SK-N-SH (cell line): ENCODE measurements at regions not wholly inside any gene's neighbourhood (a gene's known extent, or its start where the extent isn't known, plus 50 kb on each side); places are given as distances from the start of the nearest gene placed in this dataset.

Experiments
- CTCF ChIA-PET: fragments of 300-600, 350-600 bp; formaldehyde crosslinking; extraction: SDS; loops from one replicate; lab custom pipeline; 2021; lab: Yijun Ruan, JAX
- POLR2A ChIA-PET: fragments of 350-600 bp; sonication (Branson Sonifier 250); formaldehyde crosslinking; extraction: SDS; loops from one replicate; lab custom pipeline; 2020; ENCODE audit warnings: antibody characterized with exemption, inconsistent platforms; lab: Yijun Ruan, JAX
- DNase-seq: peaks from one replicate; pipeline ENCODE4 v3.0.0; 2012
- H2AFZ ChIP-seq: fragments of 200-600 bp; sonication (generic); 2 replicates; pipeline ENCODE4 v1.8.1; 2016; ENCODE audit warnings: antibody characterized with exemption, mild to moderate bottlenecking, low read depth
- H3F3A ChIP-seq: fragments of 200-600 bp; sonication (generic); replicated peaks from 2 replicates; pipeline ENCODE3; 2016; ENCODE audit warnings: antibody characterized with exemption, mild to moderate bottlenecking; ENCODE audit not compliant: insufficient read depth
- H3K27ac ChIP-seq, 2 experiments: fragments of 200-500 bp in 1 of 2; fragments of 200-600 bp in 1 of 2; sonication (Bioruptor generic) in 1 of 2; sonication (generic), shearing (Covaris generic) in 1 of 2; 2 replicates each; pipeline versions ENCODE4 v1.5.1 to v1.6.1; 2014 to 2016; ENCODE audit warnings: low read depth in 2 of 2, inconsistent platforms in 1 of 2, low read length in 1 of 2, mild to moderate bottlenecking in 1 of 2, mixed read lengths in 1 of 2
- H3K27me3 ChIP-seq: fragments of 200-600 bp; sonication (generic), shearing (Covaris generic); 2 replicates; pipeline ENCODE4 v1.6.1; 2016; ENCODE audit warnings: mixed run types; ENCODE audit not compliant: insufficient read depth
- H3K36me3 ChIP-seq, 2 experiments: fragments of 200-500 bp in 1 of 2; fragments of 200-600 bp in 1 of 2; sonication (Bioruptor generic) in 1 of 2; sonication (generic) in 1 of 2; replicated peaks in 1 of 2; 2 replicates each; pipeline versions ENCODE3 to v1.5.1; 2014 to 2016; ENCODE audit warnings: low read length in 1 of 2, mild to moderate bottlenecking in 1 of 2; ENCODE audit not compliant: insufficient read depth in 2 of 2, control insufficient read depth in 1 of 2
- H3K4me1 ChIP-seq, 2 experiments: fragments of 200-500 bp in 1 of 2; fragments of 200-600 bp in 1 of 2; sonication (Bioruptor generic) in 1 of 2; sonication (generic), shearing (Covaris generic) in 1 of 2; 2 replicates each; pipeline versions ENCODE4 v1.5.1 to v1.6.1; 2014 to 2016; ENCODE audit warnings: low read depth in 1 of 2, low read length in 1 of 2, mixed run types in 1 of 2; ENCODE audit not compliant: insufficient read depth in 2 of 2, control insufficient read depth in 1 of 2
- H3K4me2 ChIP-seq: fragments of 200-600 bp; sonication (generic), shearing (Covaris generic); 2 replicates; pipeline ENCODE4 v1.6.1; 2017; ENCODE audit warnings: mixed run types
- H3K4me3 ChIP-seq, 2 experiments: fragments of 200-500 bp in 1 of 2; fragments of 200-600 bp in 1 of 2; sonication (Bioruptor generic) in 1 of 2; sonication (generic), shearing (Covaris generic) in 1 of 2; 2 replicates each; pipeline versions ENCODE4 v1.5.1 to v1.8.1; 2014 to 2016; ENCODE audit warnings: low read depth in 2 of 2, inconsistent platforms in 1 of 2, low read length in 1 of 2, mild to moderate bottlenecking in 1 of 2, mixed read lengths in 1 of 2, moderate library complexity in 1 of 2
- H3K79me2 ChIP-seq: fragments of 200-600 bp; sonication (generic); 2 replicates; pipeline ENCODE4 v1.8.1; 2017; ENCODE audit warnings: mild to moderate bottlenecking; ENCODE audit not compliant: insufficient read depth
- H3K9ac ChIP-seq: fragments of 200-600 bp; sonication (generic); 2 replicates; pipeline ENCODE4 v1.6.1; 2017; ENCODE audit warnings: mixed run types
- H3K9me2 ChIP-seq: fragments of 200-600 bp; sonication (generic); 2 replicates; pipeline ENCODE4 v1.6.1; 2017; ENCODE audit warnings: mixed run types
- H3K9me3 ChIP-seq: fragments of 200-600 bp; sonication (generic); 2 replicates; pipeline ENCODE4 v1.6.1; 2017; ENCODE audit warnings: mixed run types, mild to moderate bottlenecking, moderate library complexity
- H4K20me1 ChIP-seq: fragments of 200-600 bp; sonication (generic); 2 replicates; pipeline ENCODE4 v1.6.1; 2017; ENCODE audit warnings: mild to moderate bottlenecking, mixed run types; ENCODE audit not compliant: insufficient read depth
- CHD2 ChIP-seq: fragments of 150-350 bp; IDR thresholded peaks from 2 replicates; pipeline ENCODE4 v1.6.1; 2018; ENCODE audit warnings: low read length; ENCODE audit not compliant: partially characterized antibody
- ELF1 ChIP-seq: IDR thresholded peaks from 2 replicates; pipeline ENCODE4 v1.4.0; 2012
- EZH2phosphoT487 ChIP-seq: fragments of 200-600 bp; sonication (generic); IDR thresholded peaks from 2 replicates; pipeline ENCODE4 v1.6.1; 2017; ENCODE audit warnings: low read depth, mixed run types, mild to moderate bottlenecking, antibody characterized with exemption, moderate library complexity, borderline replicate concordance
- FOSL2 ChIP-seq: IDR thresholded peaks from 2 replicates; pipeline ENCODE4 v1.4.0; 2012; ENCODE audit warnings: low read depth, mild to moderate bottlenecking, moderate library complexity, borderline replicate concordance
- FOXM1 ChIP-seq: IDR thresholded peaks from 2 replicates; pipeline ENCODE4 v1.4.0; 2012; ENCODE audit warnings: low read depth, mild to moderate bottlenecking
- GATA2 ChIP-seq: sonication (generic); formaldehyde crosslinking; IDR thresholded peaks from 2 replicates; pipeline ENCODE4 v1.5.0; 2020; ENCODE audit warnings: mild to moderate bottlenecking, missing genetic modification reagents
- MXI1 ChIP-seq: IDR thresholded peaks from 2 replicates; pipeline ENCODE4 v1.6.1; 2012; ENCODE audit warnings: mild to moderate bottlenecking, low read depth, low read length, improper control_type of control experiment
- NRF1 ChIP-seq: IDR thresholded peaks from 2 replicates; pipeline ENCODE4 v1.6.1; 2012; ENCODE audit warnings: low read depth, mild to moderate bottlenecking, low read length
- PBX3 ChIP-seq: IDR thresholded peaks from 2 replicates; pipeline ENCODE4; 2012
- RFX5 ChIP-seq: IDR thresholded peaks from 2 replicates; pipeline ENCODE4 v1.6.1; 2012; ENCODE audit warnings: mild to moderate bottlenecking, improper control_type of control experiment, low read length
- RXRA ChIP-seq: IDR thresholded peaks from 2 replicates; pipeline ENCODE4 v1.4.0; 2012; ENCODE audit warnings: low read depth, mild to moderate bottlenecking, borderline replicate concordance
- SIN3A ChIP-seq: IDR thresholded peaks from 2 replicates; pipeline ENCODE4 v1.6.1; 2012; ENCODE audit warnings: low read depth, mild to moderate bottlenecking, low read length, moderate library complexity, borderline replicate concordance
- TCF12 ChIP-seq: IDR thresholded peaks from 2 replicates; pipeline ENCODE4 v1.4.0; 2012
- TEAD4 ChIP-seq: IDR thresholded peaks from 2 replicates; pipeline ENCODE4 v1.4.0; 2012; ENCODE audit warnings: mild to moderate bottlenecking, borderline replicate concordance; ENCODE audit not compliant: insufficient read depth
- USF2 ChIP-seq: fragments of 150-350 bp; IDR thresholded peaks from 2 replicates; pipeline ENCODE4 v1.6.1; 2017; ENCODE audit warnings: antibody characterized with exemption, low read length, low read depth, borderline replicate concordance
- YY1 ChIP-seq: IDR thresholded peaks from 2 replicates; pipeline ENCODE4 v1.4.0; 2012; ENCODE audit warnings: low read depth, mild to moderate bottlenecking
- WGBS: methylation state at CpG from one replicate; pipeline ENCODE4 v1.1.6; 2017; ENCODE audit warnings: low lambda C conversion rate; 5-methylcytosine and 5-hydroxymethylcytosine counted together
- TF ChIP-seq, protein P1 (sequence below): fragments of 200-600 bp; sonication (generic); IDR thresholded peaks from 2 replicates; pipeline ENCODE4 v1.6.1; 2017; ENCODE audit warnings: antibody characterized with exemption, mild to moderate bottlenecking, moderate library complexity
- TF ChIP-seq, protein P2 (sequence below): IDR thresholded peaks from 2 replicates; pipeline ENCODE4 v1.4.0; 2012; ENCODE audit warnings: low read depth

DNA sequence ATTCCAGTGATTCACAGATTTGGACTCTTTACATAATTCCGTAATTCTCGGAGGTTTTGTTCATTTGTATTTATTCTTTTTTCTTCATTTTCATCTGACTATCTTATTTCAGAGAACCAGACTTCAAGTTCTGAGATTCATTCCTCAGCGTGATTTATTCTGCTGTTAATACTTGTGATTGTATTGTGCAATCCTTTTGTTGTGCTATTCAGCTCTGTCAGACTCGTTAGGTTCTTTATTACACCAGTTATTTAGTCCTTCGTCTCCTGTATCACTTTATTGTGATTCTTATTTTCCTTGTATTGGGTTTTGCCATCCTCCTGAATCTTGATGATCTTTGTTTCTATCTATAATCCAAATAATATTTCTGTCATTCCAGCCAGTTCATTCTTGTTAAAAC is 529.3 kb upstream of the LRRTM4 start:
- H3K9ac ChIP-seq = no peak overlapping the region
- CTCF ChIA-PET = interaction anchor here (0.7 kb wide), 1 partner anchor 682 kb away, joined by 3 read pairs; no protein-coding TSS in a partner anchor
- H3K4me1 ChIP-seq = no peaks in the 10 kb centered on the region
- 31% methylated on average over 5 of the region's 5 CpGs for WGBS
- H3K4me2 ChIP-seq = no peak overlapping the region
- H3K36me3 ChIP-seq = no peaks in the 10 kb centered on the region
- no peaks in the 10 kb centered on the region; the same call in 1 of the 2 replicates for H3K9me3 ChIP-seq
- TF ChIP-seq SIN3A = no peak
- no peak for TF ChIP-seq TCF12
- TF ChIP-seq NRF1 = no peak
- no peak for TF ChIP-seq YY1
- TF ChIP-seq RFX5 = no peak
- TF ChIP-seq, protein P1, sequence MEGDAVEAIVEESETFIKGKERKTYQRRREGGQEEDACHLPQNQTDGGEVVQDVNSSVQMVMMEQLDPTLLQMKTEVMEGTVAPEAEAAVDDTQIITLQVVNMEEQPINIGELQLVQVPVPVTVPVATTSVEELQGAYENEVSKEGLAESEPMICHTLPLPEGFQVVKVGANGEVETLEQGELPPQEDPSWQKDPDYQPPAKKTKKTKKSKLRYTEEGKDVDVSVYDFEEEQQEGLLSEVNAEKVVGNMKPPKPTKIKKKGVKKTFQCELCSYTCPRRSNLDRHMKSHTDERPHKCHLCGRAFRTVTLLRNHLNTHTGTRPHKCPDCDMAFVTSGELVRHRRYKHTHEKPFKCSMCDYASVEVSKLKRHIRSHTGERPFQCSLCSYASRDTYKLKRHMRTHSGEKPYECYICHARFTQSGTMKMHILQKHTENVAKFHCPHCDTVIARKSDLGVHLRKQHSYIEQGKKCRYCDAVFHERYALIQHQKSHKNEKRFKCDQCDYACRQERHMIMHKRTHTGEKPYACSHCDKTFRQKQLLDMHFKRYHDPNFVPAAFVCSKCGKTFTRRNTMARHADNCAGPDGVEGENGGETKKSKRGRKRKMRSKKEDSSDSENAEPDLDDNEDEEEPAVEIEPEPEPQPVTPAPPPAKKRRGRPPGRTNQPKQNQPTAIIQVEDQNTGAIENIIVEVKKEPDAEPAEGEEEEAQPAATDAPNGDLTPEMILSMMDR = no peak
- no peak for TF ChIP-seq CHD2
- TF ChIP-seq RXRA = no peak
- no peak for TF ChIP-seq ELF1
- no peak for TF ChIP-seq PBX3
- TF ChIP-seq, all 33 proteins: peak for 0
- no peaks in the 10 kb centered on the region for H4K20me1 ChIP-seq
- POLR2A ChIA-PET = no interaction called here
- H3K79me2 ChIP-seq = no peaks in the 10 kb centered on the region
- no peaks in the 10 kb centered on the region for H3K27me3 ChIP-seq
- DNase-seq = no peak
- H3K27ac ChIP-seq = no peak overlapping the region
- H2AFZ ChIP-seq = no peak overlapping the region
- H3F3A ChIP-seq = no peaks in the 10 kb centered on the region
- no peaks in the 10 kb centered on the region for H3K9me2 ChIP-seq
- no peak overlapping the region for H3K4me3 ChIP-seq

GRCh38 chr2:78056976-78057375 is 534.8 kb upstream of the LRRTM4 start:
- no peak overlapping the region for H3K4me3 ChIP-seq
- H3K27ac ChIP-seq = no peak overlapping the region
- TF ChIP-seq GATA2 (CRISPR knock-in tag) = no peak
- TF ChIP-seq, protein P2, sequence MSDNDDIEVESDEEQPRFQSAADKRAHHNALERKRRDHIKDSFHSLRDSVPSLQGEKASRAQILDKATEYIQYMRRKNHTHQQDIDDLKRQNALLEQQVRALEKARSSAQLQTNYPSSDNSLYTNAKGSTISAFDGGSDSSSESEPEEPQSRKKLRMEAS = no peak
- no peak for TF ChIP-seq SIN3A
- TF ChIP-seq EZH2phosphoT487 = no peak
- no peak for TF ChIP-seq RFX5
- no peak for TF ChIP-seq TCF12
- TF ChIP-seq TEAD4 = no peak
- no peak for TF ChIP-seq RXRA
- TF ChIP-seq, protein P1 = no peak
- TF ChIP-seq FOSL2 = no peak
- TF ChIP-seq FOXM1 = no peak
- no peak for TF ChIP-seq CHD2
- TF ChIP-seq NRF1 = no peak
- no peak for TF ChIP-seq MXI1
- TF ChIP-seq USF2 = no peak
- DNase-seq = no peak
- H3K4me2 ChIP-seq = no peak overlapping the region
- H2AFZ ChIP-seq = no peak overlapping the region
- no peaks in the 10 kb centered on the region for H3K36me3 ChIP-seq
- no peaks in the 10 kb centered on the region for H3F3A ChIP-seq
- no peaks in the 10 kb centered on the region for H4K20me1 ChIP-seq
- H3K9me2 ChIP-seq = no peaks in the 10 kb centered on the region
- no peaks in the 10 kb centered on the region; a peak in 2 of 4 replicates for H3K4me1 ChIP-seq
- H3K9me3 ChIP-seq = no peaks in the 10 kb centered on the region
- H3K9ac ChIP-seq = no peak overlapping the region
- H3K27me3 ChIP-seq = no peaks in the 10 kb centered on the region
- ChIA-PET CTCF (interaction anchor here (0.5 kb wide), 1 partner anchor 33 kb away, joined by 3 read pairs; no protein-coding TSS in a partner anchor), POLR2A (no interaction called here)
- no peaks in the 10 kb centered on the region for H3K79me2 ChIP-seq
